ENCODE measurements at regions not wholly inside any gene's neighbourhood (a gene's known extent, or its start where the extent isn't known, plus 50 kb on each side); places are given as distances from the start of the nearest gene placed in this dataset.

GRCh38 chr11:92768121-92768840 is 201.2 kb upstream of the MTNR1B start:
- H3K4me2 ChIP-seq (ENCODE audit: low read length) = no peak overlapping the region
- ATAC-seq = no peak
- no peaks in the 10 kb centered on the region for H3K9me3 ChIP-seq (ENCODE audit: low read length)
- no peaks in the 10 kb centered on the region for H3K4me1 ChIP-seq (ENCODE audit: insufficient read depth, low read length)
- H4K20me1 ChIP-seq (ENCODE audit: low read length) = no peaks in the 10 kb centered on the region
- H3K79me2 ChIP-seq (ENCODE audit: low read length) = no peaks in the 10 kb centered on the region
- H2AFZ ChIP-seq (ENCODE audit: low read length) = no peak overlapping the region
- ChIA-PET POLR2A (ENCODE audit: unreplicated experiment) (no interaction called here), CTCF (no interaction called here)
- no peak overlapping the region for H3K4me3 ChIP-seq (ENCODE audit: low read length)
- H3K9me2 ChIP-seq (replicated peaks; ENCODE audit: low read length) = no peaks in the 10 kb centered on the region
- intact Hi-C loops (cut with micrococcal nuclease) = no loop called here
- H3K27me3 ChIP-seq (ENCODE audit: low read length) = peaks cover 44% of the 10 kb centered on the region
- TF ChIP-seq EZH2 (IDR thresholded peaks at IDR 0.05; ENCODE audit: low read length, unreplicated experiment) (no peak), CTCF (conservative IDR thresholded peaks at IDR 0.05; ENCODE audit: low read depth, low read length) (no peak), EZH2phosphoT487 (IDR thresholded peaks at IDR 0.05; ENCODE audit: borderline replicate concordance, low read length) (no peak)
- H3K36me3 ChIP-seq (ENCODE audit: low read depth, low read length) = no peaks in the 10 kb centered on the region
- no TSS peak for BruUV-seq (replicated peaks)
- H3K9ac ChIP-seq (ENCODE audit: low read length) = no peak overlapping the region
- no peaks in the 10 kb centered on the region for H3F3A ChIP-seq (ENCODE audit: low read length, unreplicated experiment)
- H3K27ac ChIP-seq (ENCODE audit: low read length) = no peak overlapping the region
- DNase-seq = no peak

GRCh38 chr11:92769112-92769511 is 200.3 kb upstream of the MTNR1B start:
- Histone ChIP-seq H2AFZ (ENCODE audit: low read length) (no peak overlapping the region), H3K9me3 (ENCODE audit: low read length) (no peaks in the 10 kb centered on the region), H3K79me2 (ENCODE audit: low read length) (no peaks in the 10 kb centered on the region), H3K27ac (ENCODE audit: low read length) (no peak overlapping the region), H3F3A (ENCODE audit: low read length, unreplicated experiment) (no peaks in the 10 kb centered on the region), H3K9ac (ENCODE audit: low read length) (no peak overlapping the region), H3K4me1 (ENCODE audit: insufficient read depth, low read length) (no peaks in the 10 kb centered on the region), H4K20me1 (ENCODE audit: low read length) (no peaks in the 10 kb centered on the region), H3K27me3 (ENCODE audit: low read length) (peaks cover 50% of the 10 kb centered on the region), H3K36me3 (ENCODE audit: low read depth, low read length) (no peaks in the 10 kb centered on the region), H3K4me2 (ENCODE audit: low read length) (no peak overlapping the region), H3K4me3 (ENCODE audit: low read length) (no peak overlapping the region), H3K9me2 (replicated peaks; ENCODE audit: low read length) (no peaks in the 10 kb centered on the region)
- DNase-seq (no peak), ATAC-seq (no peak)
- no TSS peak for BruUV-seq (replicated peaks)
- ChIA-PET CTCF (no interaction called here), POLR2A (ENCODE audit: unreplicated experiment) (no interaction called here)
- intact Hi-C loops (cut with micrococcal nuclease) = no loop called here
- TF ChIP-seq EZH2phosphoT487 (IDR thresholded peaks at IDR 0.05; ENCODE audit: borderline replicate concordance, low read length) (no peak), CTCF (conservative IDR thresholded peaks at IDR 0.05; ENCODE audit: low read depth, low read length) (no peak), EZH2 (IDR thresholded peaks at IDR 0.05; ENCODE audit: low read length, unreplicated experiment) (no peak)

GRCh38 chr11:92770419-92770818 is 199.0 kb upstream of the MTNR1B start:
- DNase-seq = no peak
- no peaks in the 10 kb centered on the region for H3K36me3 ChIP-seq (ENCODE audit: low read depth, low read length)
- CTCF ChIA-PET = no interaction called here
- H4K20me1 ChIP-seq (ENCODE audit: low read length) = no peaks in the 10 kb centered on the region
- no peak overlapping the region for H3K4me3 ChIP-seq (ENCODE audit: low read length)
- H3K27ac ChIP-seq (ENCODE audit: low read length) = no peak overlapping the region
- no peaks in the 10 kb centered on the region for H3K9me3 ChIP-seq (ENCODE audit: low read length)
- H3F3A ChIP-seq (ENCODE audit: low read length, unreplicated experiment) = no peaks in the 10 kb centered on the region
- no peak overlapping the region for H2AFZ ChIP-seq (ENCODE audit: low read length)
- no peaks in the 10 kb centered on the region for H3K9me2 ChIP-seq (replicated peaks; ENCODE audit: low read length)
- H3K4me2 ChIP-seq (ENCODE audit: low read length) = no peak overlapping the region
- intact Hi-C loops (cut with micrococcal nuclease) = no loop called here
- H3K9ac ChIP-seq (ENCODE audit: low read length) = no peak overlapping the region
- no peak for ATAC-seq
- no peaks in the 10 kb centered on the region for H3K79me2 ChIP-seq (ENCODE audit: low read length)
- no TSS peak for BruUV-seq (replicated peaks)
- peaks cover 39% of the 10 kb centered on the region for H3K27me3 ChIP-seq (ENCODE audit: low read length)
- TF ChIP-seq CTCF (conservative IDR thresholded peaks at IDR 0.05; ENCODE audit: low read depth, low read length) = no peak
- TF ChIP-seq EZH2phosphoT487 (IDR thresholded peaks at IDR 0.05; ENCODE audit: borderline replicate concordance, low read length) = no peak
- TF ChIP-seq EZH2 (IDR thresholded peaks at IDR 0.05; ENCODE audit: low read length, unreplicated experiment) = no peak
- H3K4me1 ChIP-seq (ENCODE audit: insufficient read depth, low read length) = no peaks in the 10 kb centered on the region
- POLR2A ChIA-PET (ENCODE audit: unreplicated experiment) = no interaction called here
